ENCODE measurements at regions not wholly inside any gene's neighbourhood (a gene's known extent, or its start where the extent isn't known, plus 50 kb on each side); places are given as distances from the start of the nearest gene placed in this dataset.

GRCh38 chr12:13362260-13362841 lies 165.8 kb downstream of the EMP1 start:
- intact Hi-C loops (cut with micrococcal nuclease; ENCODE audit: unreplicated experiment), result loop anchor here (5.0 to 10.0 kb wide), 2 partner anchors 582 to 805 kb away; no protein-coding TSS in a partner anchor
- TF ChIP-seq EZH2phosphoT487 (IDR thresholded peaks at IDR 0.05; ENCODE audit: borderline replicate concordance, low read depth, low read length), result no peak
- TF ChIP-seq CTCF (conservative IDR thresholded peaks at IDR 0.05; ENCODE audit: low read length), result peak; percentile 89
- CTCF ChIA-PET (ENCODE audit: unreplicated experiment), result no interaction called here
- no TSS peak for BruUV-seq (replicated peaks)
- H3K4me2 ChIP-seq (ENCODE audit: low read length), result no peak overlapping the region
- H2AFZ ChIP-seq (ENCODE audit: low read length), result no peak overlapping the region
- POLR2A ChIA-PET, result interaction anchor here (0.9 kb wide), 1 partner anchor 18 kb away, joined by 3 read pairs; no protein-coding TSS in a partner anchor
- H3K27ac ChIP-seq (ENCODE audit: low read depth, low read length, poor library complexity, severe bottlenecking), result no peak overlapping the region
- H3K4me3 ChIP-seq (ENCODE audit: low read depth, low read length, poor library complexity, severe bottlenecking), result no peak overlapping the region
- no peaks in the 10 kb centered on the region for H3K4me1 ChIP-seq (ENCODE audit: insufficient read depth, low read length, poor library complexity, severe bottlenecking)
- peak; percentile 58 for DNase-seq (ENCODE audit: low spot score)
- no peaks in the 10 kb centered on the region for H3K9me3 ChIP-seq (ENCODE audit: low read length)
- no peaks in the 10 kb centered on the region for H4K20me1 ChIP-seq (ENCODE audit: insufficient read depth, low read length)
- no peaks in the 10 kb centered on the region for H3K36me3 ChIP-seq (ENCODE audit: insufficient read depth, low read length)
- H3K79me2 ChIP-seq (ENCODE audit: insufficient read depth, low read depth, low read length), result no peaks in the 10 kb centered on the region
- H3K9me2 ChIP-seq (ENCODE audit: insufficient read depth, low read length), result no peaks in the 10 kb centered on the region

GRCh38 chr12:13359636-13360035 lies 163.1 kb downstream of the EMP1 start:
- DNase-seq (ENCODE audit: low spot score), result no peak
- Histone ChIP-seq H3K9me3 (ENCODE audit: low read length) (no peaks in the 10 kb centered on the region), H3K4me1 (ENCODE audit: insufficient read depth, low read length, poor library complexity, severe bottlenecking) (no peaks in the 10 kb centered on the region), H3K27ac (ENCODE audit: low read depth, low read length, poor library complexity, severe bottlenecking) (no peak overlapping the region), H3K4me2 (ENCODE audit: low read length) (no peak overlapping the region), H4K20me1 (ENCODE audit: insufficient read depth, low read length) (no peaks in the 10 kb centered on the region), H3K36me3 (ENCODE audit: insufficient read depth, low read length) (no peaks in the 10 kb centered on the region), H2AFZ (ENCODE audit: low read length) (no peak overlapping the region), H3K9me2 (ENCODE audit: insufficient read depth, low read length) (no peaks in the 10 kb centered on the region), H3K79me2 (ENCODE audit: insufficient read depth, low read depth, low read length) (no peaks in the 10 kb centered on the region), H3K4me3 (ENCODE audit: low read depth, low read length, poor library complexity, severe bottlenecking) (no peak overlapping the region)
- no TSS peak for BruUV-seq (replicated peaks)
- no peak for TF ChIP-seq EZH2phosphoT487 (IDR thresholded peaks at IDR 0.05; ENCODE audit: borderline replicate concordance, low read depth, low read length)
- TF ChIP-seq CTCF (conservative IDR thresholded peaks at IDR 0.05; ENCODE audit: low read length), result no peak
- POLR2A ChIA-PET, result no interaction called here
- CTCF ChIA-PET (ENCODE audit: unreplicated experiment), result no interaction called here
- intact Hi-C loops (cut with micrococcal nuclease; ENCODE audit: unreplicated experiment), result loop anchor here (5.0 to 10.0 kb wide), 2 partner anchors 585 to 808 kb away; no protein-coding TSS in a partner anchor

GRCh38 chr12:13358391-13358905 lies 161.9 kb downstream of the EMP1 start:
- H3K9me3 ChIP-seq (ENCODE audit: low read length), result no peaks in the 10 kb centered on the region
- H3K4me1 ChIP-seq (ENCODE audit: insufficient read depth, low read length, poor library complexity, severe bottlenecking), result no peaks in the 10 kb centered on the region
- DNase-seq (ENCODE audit: low spot score), result no peak
- no peaks in the 10 kb centered on the region for H3K36me3 ChIP-seq (ENCODE audit: insufficient read depth, low read length)
- H3K4me3 ChIP-seq (ENCODE audit: low read depth, low read length, poor library complexity, severe bottlenecking), result no peak overlapping the region
- CTCF ChIA-PET (ENCODE audit: unreplicated experiment), result no interaction called here
- TF ChIP-seq CTCF (conservative IDR thresholded peaks at IDR 0.05; ENCODE audit: low read length) (no peak), EZH2phosphoT487 (IDR thresholded peaks at IDR 0.05; ENCODE audit: borderline replicate concordance, low read depth, low read length) (no peak)
- no peak overlapping the region for H2AFZ ChIP-seq (ENCODE audit: low read length)
- BruUV-seq (replicated peaks), result no TSS peak
- no peak overlapping the region for H3K4me2 ChIP-seq (ENCODE audit: low read length)
- H3K79me2 ChIP-seq (ENCODE audit: insufficient read depth, low read depth, low read length), result no peaks in the 10 kb centered on the region
- H3K9me2 ChIP-seq (ENCODE audit: insufficient read depth, low read length), result no peaks in the 10 kb centered on the region
- POLR2A ChIA-PET, result no interaction called here
- no peak overlapping the region for H3K27ac ChIP-seq (ENCODE audit: low read depth, low read length, poor library complexity, severe bottlenecking)
- intact Hi-C loops (cut with micrococcal nuclease; ENCODE audit: unreplicated experiment), result no loop called here
- no peaks in the 10 kb centered on the region for H4K20me1 ChIP-seq (ENCODE audit: insufficient read depth, low read length)
